ENCODE measurements at regions not wholly inside any gene's neighbourhood (a gene's known extent, or its start where the extent isn't known, plus 50 kb on each side); places are given as distances from the start of the nearest gene placed in this dataset.

GRCh38 chr6:81859884-81860283 lies 107.4 kb upstream of the TENT5A start:
- no peak for TF ChIP-seq CTCF (IDR thresholded peaks at IDR 0.05; ENCODE audit: borderline replicate concordance, insufficient read depth, low read depth, low read length)

GRCh38 chr6:81857812-81858211 lies 105.3 kb upstream of the TENT5A start:
- TF ChIP-seq CTCF (IDR thresholded peaks at IDR 0.05; ENCODE audit: borderline replicate concordance, insufficient read depth, low read depth, low read length): no peak
- no peak overlapping the region for H3K4me3 ChIP-seq (ENCODE audit: low read depth, low read length)

More at GRCh38 chr6:81859884-81860283, 107.4 kb upstream of the TENT5A start:
- no peak overlapping the region for H3K4me3 ChIP-seq (ENCODE audit: low read depth, low read length)

DNA sequence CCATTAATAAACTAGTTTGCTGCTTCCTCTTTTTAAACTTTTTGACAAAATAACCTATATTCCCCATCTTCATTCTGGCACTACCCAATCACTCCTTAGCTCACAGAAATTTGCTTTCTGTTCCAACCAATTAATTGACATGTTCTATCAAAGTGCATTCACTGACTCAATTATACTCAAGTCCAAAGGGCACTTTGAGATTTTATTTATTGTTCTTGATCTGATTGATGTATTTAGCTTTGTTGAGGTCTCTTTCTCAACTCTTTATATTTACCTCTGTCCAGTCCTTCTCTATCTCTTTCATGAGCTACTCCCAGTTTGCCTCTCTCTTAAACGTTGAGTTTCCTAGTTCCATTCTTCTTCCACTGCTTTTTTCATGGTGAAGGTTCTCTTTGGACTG lies 104.4 kb upstream of the TENT5A start:
- no peak overlapping the region for H3K4me3 ChIP-seq (ENCODE audit: low read depth, low read length)
- TF ChIP-seq CTCF (IDR thresholded peaks at IDR 0.05; ENCODE audit: borderline replicate concordance, insufficient read depth, low read depth, low read length): no peak

GRCh38 chr6:81854474-81854873 lies 102.0 kb upstream of the TENT5A start:
- H3K4me3 ChIP-seq (ENCODE audit: low read depth, low read length): no peak overlapping the region
- TF ChIP-seq CTCF (IDR thresholded peaks at IDR 0.05; ENCODE audit: borderline replicate concordance, insufficient read depth, low read depth, low read length): no peak

DNA sequence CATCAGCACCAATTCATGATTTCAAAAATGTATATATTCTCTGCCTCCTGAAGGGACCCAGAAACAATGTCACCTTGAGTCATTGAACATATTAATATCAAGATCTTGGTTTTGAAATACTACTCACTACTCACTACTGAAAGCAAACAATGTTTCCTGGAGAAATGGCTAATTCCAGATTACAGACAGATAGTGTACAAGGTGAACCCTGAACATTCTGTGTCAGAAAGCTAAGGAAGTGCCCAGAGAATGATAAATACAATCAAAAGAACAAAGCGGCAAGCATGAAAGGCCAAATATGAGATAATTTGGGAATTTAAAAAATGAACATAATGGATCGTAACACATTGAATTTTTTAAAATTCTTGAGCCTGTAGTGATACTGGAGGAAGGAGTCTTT lies 101.5 kb upstream of the TENT5A start:
- no peak overlapping the region for H3K4me3 ChIP-seq (ENCODE audit: low read depth, low read length)
- TF ChIP-seq CTCF (IDR thresholded peaks at IDR 0.05; ENCODE audit: borderline replicate concordance, insufficient read depth, low read depth, low read length): no peak

- TF ChIP-seq CTCF (IDR thresholded peaks at IDR 0.05; ENCODE audit: borderline replicate concordance, insufficient read depth, low read depth, low read length): no peak
- H3K4me3 ChIP-seq (ENCODE audit: low read depth, low read length): no peak overlapping the region
These were observed 96.8 kb upstream of the TENT5A start for GRCh38 chr6:81849248-81849647.

DNA sequence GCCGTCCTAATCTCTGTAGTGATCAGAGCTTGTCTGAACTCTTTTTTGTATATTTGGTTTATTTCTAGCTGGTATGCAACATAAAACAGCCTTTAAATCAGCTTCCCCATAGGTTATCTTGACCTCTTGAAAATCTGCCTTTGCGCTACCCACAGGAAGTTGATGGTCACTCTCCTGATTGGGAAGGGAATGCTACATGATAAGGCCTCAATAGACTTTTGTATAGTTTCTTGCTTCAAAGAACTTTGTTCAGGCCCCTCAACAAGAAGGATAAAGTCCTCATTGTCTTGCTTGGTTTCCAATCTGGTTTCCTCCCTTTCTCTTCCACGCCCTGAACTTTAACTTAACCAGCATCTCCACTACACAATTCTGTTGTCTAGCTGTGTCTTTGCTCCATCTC lies 95.4 kb upstream of the TENT5A start:
- TF ChIP-seq CTCF (IDR thresholded peaks at IDR 0.05; ENCODE audit: borderline replicate concordance, insufficient read depth, low read depth, low read length): no peak
- H3K4me3 ChIP-seq (ENCODE audit: low read depth, low read length): no peak overlapping the region
